H1 (cell line): ENCODE measurements at regions not wholly inside any gene's neighbourhood (a gene's known extent, or its start where the extent isn't known, plus 50 kb on each side); places are given as distances from the start of the nearest gene placed in this dataset.
"Not testable (repeated sequence)": the region's sequence is repeated elsewhere in the genome, so short reads cannot be mapped to it uniquely, and the experiment has no call there.

Experiments
- CTCF ChIA-PET: fragments of 300-600 bp; sonication (Branson Sonifier 250); formaldehyde crosslinking; loops from one replicate; lab custom pipeline; 2021; ENCODE audit not compliant: partially characterized antibody; lab: Charles Lee
- POLR2A ChIA-PET: fragments of 300-600 bp; sonication (Branson Sonifier 250); formaldehyde crosslinking; loops from one replicate; lab custom pipeline; 2021; ENCODE audit warnings: inconsistent platforms; ENCODE audit not compliant: partially characterized antibody; lab: Charles Lee
- DNase-seq, 2 experiments: peaks; one replicate each; pipeline versions ENCODE4 v3.0.0 to v3.0.0-alpha.2; 2010 to 2022; ENCODE audit warnings: low spot score in 2 of 2, low read depth in 1 of 2, mixed read lengths in 1 of 2
- FAIRE-seq: peaks from 2 replicates; lab custom pipeline; 2011; peaks lifted over from hg19 to GRCh38; lab: Jason Lieb, UNC
- H2AFZ ChIP-seq: 2 replicates; pipeline ENCODE4 v1.8.1; 2012; ENCODE audit warnings: low read length, inconsistent platforms
- H2AK5ac ChIP-seq: 2 replicates; pipeline ENCODE4 v1.6.1; 2013; ENCODE audit warnings: low read depth, low read length
- H2BK120ac ChIP-seq: replicated peaks from 2 replicates; pipeline ENCODE3; 2013; ENCODE audit warnings: low read depth, low read length, inconsistent platforms
- H2BK12ac ChIP-seq: 2 replicates; pipeline ENCODE4 v1.6.1; 2013; ENCODE audit warnings: low read depth, low read length
- H2BK15ac ChIP-seq: 2 replicates; pipeline ENCODE4 v1.6.1; 2013; ENCODE audit warnings: low read length
- H2BK20ac ChIP-seq: 2 replicates; pipeline ENCODE4 v1.6.1; 2013; ENCODE audit warnings: low read length
- H2BK5ac ChIP-seq: 2 replicates; pipeline ENCODE4 v1.6.1; 2013; ENCODE audit warnings: low read depth, low read length
- H3K14ac ChIP-seq: 2 replicates; pipeline ENCODE4 v1.6.1; 2013; ENCODE audit warnings: inconsistent platforms; ENCODE audit not compliant: insufficient read length
- H3K18ac ChIP-seq: 2 replicates; pipeline ENCODE4 v1.6.1; 2013; ENCODE audit warnings: low read length; ENCODE audit errors: extremely low read depth
- H3K23ac ChIP-seq: 2 replicates; pipeline ENCODE4 v1.6.1; 2013; ENCODE audit warnings: inconsistent platforms; ENCODE audit not compliant: insufficient read length
- H3K23me2 ChIP-seq: 2 replicates; pipeline ENCODE4 v1.6.1; 2013; ENCODE audit warnings: low read depth, low read length
- H3K27ac ChIP-seq: 2 replicates; pipeline ENCODE4 v1.6.1; 2011; ENCODE audit warnings: low read depth, low read length, inconsistent platforms
- H3K27me3 ChIP-seq, 4 experiments: replicated peaks in 1 of 4; 1 replicate in 1 of 4; 2 replicates in 3 of 4; pipeline versions ENCODE4 v1.6.1 to v1.8.1; 2011 to 2013; ENCODE audit warnings: low read length in 3 of 4, mild to moderate bottlenecking in 3 of 4, inconsistent platforms in 2 of 4, mixed read lengths in 2 of 4, moderate library complexity in 1 of 4; ENCODE audit not compliant: control insufficient read depth in 3 of 4, insufficient read depth in 3 of 4; ENCODE audit errors: extremely low read depth in 1 of 4
- H3K36me3 ChIP-seq, 4 experiments: 2 replicates each; pipeline versions ENCODE4 v1.6.1 to v1.8.1; 2011 to 2013; ENCODE audit warnings: mild to moderate bottlenecking in 4 of 4, low read length in 3 of 4, moderate library complexity in 2 of 4, control low read depth in 1 of 4, inconsistent platforms in 1 of 4; ENCODE audit not compliant: insufficient read depth in 4 of 4, control insufficient read depth in 2 of 4
- H3K4ac ChIP-seq: replicated peaks from 2 replicates; pipeline ENCODE3; 2013; ENCODE audit warnings: low read length, low read depth, mixed read lengths, inconsistent platforms; ENCODE audit not compliant: insufficient read length
- H3K4me1 ChIP-seq, 4 experiments: replicated peaks in 1 of 4; 1 replicate in 1 of 4; 2 replicates in 3 of 4; pipeline versions ENCODE4 v1.6.1 to v1.8.1; 2011 to 2013; ENCODE audit warnings: low read length in 3 of 4, inconsistent platforms in 2 of 4, mixed read lengths in 1 of 4; ENCODE audit not compliant: insufficient read depth in 4 of 4, control insufficient read depth in 3 of 4
- H3K4me2 ChIP-seq, 2 experiments: 2 replicates each; pipeline versions ENCODE4 v1.6.1 to v1.8.1; 2011 to 2013; ENCODE audit warnings: low read depth in 2 of 2, low read length in 2 of 2, control low read depth in 1 of 2, inconsistent platforms in 1 of 2, mild to moderate bottlenecking in 1 of 2; ENCODE audit not compliant: insufficient read depth in 1 of 2
- H3K4me3 ChIP-seq, 4 experiments: fragments of 200-600, 300-600 bp in 1 of 4; sonication (generic), shearing (Covaris generic), sonication (Bioruptor Twin) in 1 of 4; 2 replicates each; pipeline versions ENCODE4 v1.5.1 to v1.8.1; 2011 to 2016; ENCODE audit warnings: low read length in 4 of 4, low read depth in 3 of 4, control low read depth in 2 of 4, inconsistent platforms in 2 of 4, mild to moderate bottlenecking in 2 of 4, mixed read lengths in 1 of 4, moderate library complexity in 1 of 4; ENCODE audit not compliant: insufficient read depth in 2 of 4; ENCODE audit errors: extremely low read depth in 1 of 4
- H3K56ac ChIP-seq: replicated peaks from 2 replicates; pipeline ENCODE3; 2013; ENCODE audit warnings: low read depth, mild to moderate bottlenecking, mixed read lengths, low read length, inconsistent platforms; ENCODE audit not compliant: insufficient read length
- H3K79me1 ChIP-seq: 2 replicates; pipeline ENCODE4 v1.6.1; 2013; ENCODE audit warnings: low read depth, low read length, control low read depth
- H3K79me2 ChIP-seq, 2 experiments: 2 replicates each; pipeline versions ENCODE4 v1.6.1 to v1.8.1; 2012 to 2013; ENCODE audit warnings: low read length in 2 of 2, mild to moderate bottlenecking in 2 of 2, inconsistent platforms in 1 of 2; ENCODE audit not compliant: insufficient read depth in 2 of 2, control insufficient read depth in 1 of 2
- H3K9ac ChIP-seq, 4 experiments: replicated peaks in 1 of 4; 1 replicate in 1 of 4; 2 replicates in 3 of 4; pipeline versions ENCODE4 v1.6.1 to v1.8.1; 2011 to 2013; ENCODE audit warnings: low read depth in 3 of 4, low read length in 3 of 4, control low read depth in 2 of 4, mild to moderate bottlenecking in 2 of 4, moderate library complexity in 2 of 4, inconsistent platforms in 1 of 4; ENCODE audit errors: extremely low read depth in 1 of 4
- H3K9me3 ChIP-seq, 2 experiments: 2 replicates each; pipeline versions ENCODE4 v1.6.1 to v1.8.1; 2012 to 2013; ENCODE audit warnings: mild to moderate bottlenecking in 2 of 2, moderate library complexity in 2 of 2, control low read depth in 1 of 2, inconsistent platforms in 1 of 2, low read depth in 1 of 2, low read length in 1 of 2, mixed read lengths in 1 of 2; ENCODE audit not compliant: insufficient read depth in 2 of 2
- H4K20me1 ChIP-seq, 2 experiments: replicated peaks in 1 of 2; 2 replicates each; pipeline versions ENCODE3 to v1.8.1; 2011 to 2013; ENCODE audit warnings: inconsistent platforms in 2 of 2, low read length in 2 of 2, mild to moderate bottlenecking in 1 of 2; ENCODE audit not compliant: insufficient read depth in 2 of 2, control insufficient read depth in 1 of 2
- H4K5ac ChIP-seq: 2 replicates; pipeline ENCODE4 v1.6.1; 2013; ENCODE audit warnings: low read length, low read depth, mixed read lengths, inconsistent platforms; ENCODE audit not compliant: insufficient read length
- H4K8ac ChIP-seq: 2 replicates; pipeline ENCODE4 v1.8.0; 2013; ENCODE audit warnings: mild to moderate bottlenecking, moderate library complexity, low read length, inconsistent platforms; ENCODE audit not compliant: insufficient read depth; ENCODE audit errors: extremely low read depth
- H4K91ac ChIP-seq: replicated peaks from 2 replicates; pipeline ENCODE3; 2013; ENCODE audit warnings: low read length, mixed read lengths, inconsistent platforms; ENCODE audit not compliant: insufficient read length
- WGBS, 2 experiments: shearing (Covaris generic) in 1 of 2; methylation state at CpG; one replicate each; pipeline versions ENCODE4 v1.1.6 to v1.1.7; 2013 to 2015; ENCODE audit warnings: low lambda C conversion rate in 2 of 2, mixed read lengths in 2 of 2, inconsistent platforms in 1 of 2, low coverage in 1 of 2, missing lambda C conversion rate in 1 of 2; ENCODE audit not compliant: insufficient replicate concordance in 2 of 2, insufficient coverage in 1 of 2, insufficient read length in 1 of 2; ENCODE audit errors: extremely low coverage in 1 of 2, missing lambda C conversion rate in 1 of 2; 5-methylcytosine and 5-hydroxymethylcytosine counted together

GRCh38 chr21:27928534-27929115 lies 961.7 kb upstream of the ADAMTS5 start:
- POLR2A ChIA-PET, H3K56ac ChIP-seq, CTCF ChIA-PET, H2BK12ac ChIP-seq, H2BK5ac ChIP-seq, H2AFZ ChIP-seq, H4K91ac ChIP-seq, DNase-seq, H2AK5ac ChIP-seq, H2BK20ac ChIP-seq, H3K14ac ChIP-seq, H3K23me2 ChIP-seq, H3K79me2 ChIP-seq, H3K4me3 ChIP-seq, FAIRE-seq, H3K36me3 ChIP-seq, H3K4ac ChIP-seq, H4K20me1 ChIP-seq, H2BK15ac ChIP-seq, H3K23ac ChIP-seq, H3K18ac ChIP-seq, H3K4me1 ChIP-seq, H3K9me3 ChIP-seq, H3K4me2 ChIP-seq, H4K5ac ChIP-seq, H3K79me1 ChIP-seq, H2BK120ac ChIP-seq, H3K9ac ChIP-seq, H3K27ac ChIP-seq, H4K8ac ChIP-seq, H3K27me3 ChIP-seq: not testable (repeated sequence)
- 92% methylated on average over 3 of the region's 3 CpGs; no CpG with 5 or more reads in 1 of the 2 experiments for WGBS, 2 experiments

GRCh38 chr21:27921421-27921820 lies 954.5 kb upstream of the ADAMTS5 start:
- H3K18ac ChIP-seq, H3K4me3 ChIP-seq, H2BK20ac ChIP-seq, H3K4me2 ChIP-seq, H3K14ac ChIP-seq, H2AFZ ChIP-seq, H3K79me2 ChIP-seq, H3K36me3 ChIP-seq, H4K91ac ChIP-seq, H4K20me1 ChIP-seq, H3K79me1 ChIP-seq, H3K9ac ChIP-seq, CTCF ChIA-PET, H4K5ac ChIP-seq, H3K23me2 ChIP-seq, H2BK15ac ChIP-seq, H3K27me3 ChIP-seq, H3K27ac ChIP-seq, H2BK5ac ChIP-seq, POLR2A ChIA-PET, H3K56ac ChIP-seq, FAIRE-seq, H2BK120ac ChIP-seq, H3K4ac ChIP-seq, H2BK12ac ChIP-seq, H3K9me3 ChIP-seq, H3K23ac ChIP-seq, DNase-seq, H3K4me1 ChIP-seq, H2AK5ac ChIP-seq, H4K8ac ChIP-seq: not testable (repeated sequence)
- 88% methylated on average over 1 of the region's 1 CpG; no CpG with 5 or more reads in 1 of the 2 experiments for WGBS, 2 experiments
